ENCODE measurements at regions not wholly inside any gene's neighbourhood (a gene's known extent, or its start where the extent isn't known, plus 50 kb on each side); places are given as distances from the start of the nearest gene placed in this dataset.

- Histone ChIP-seq H2AFZ (ENCODE audit: low read depth) (no peak overlapping the region), H3K79me2 (ENCODE audit: insufficient read depth) (no peaks in the 10 kb centered on the region), H4K20me1 (ENCODE audit: insufficient read depth) (no peaks in the 10 kb centered on the region), H3K9me3 (no peaks in the 10 kb centered on the region), H3K4me2 (no peak overlapping the region), H3K4me1 (ENCODE audit: control insufficient read depth in 1 of 2, insufficient read depth in 2 of 2, low read depth in 1 of 2, low read length in 1 of 2) (peaks cover 0 to 10% of the 10 kb centered on the region in 2 experiments; a peak in 2 of 4 replicates), H3K9ac (no peak overlapping the region), H3K4me3 (ENCODE audit: low read depth in 2 of 2, low read length in 1 of 2) (no peak overlapping the region), H3K9me2 (no peaks in the 10 kb centered on the region), H3F3A (replicated peaks; ENCODE audit: insufficient read depth) (no peaks in the 10 kb centered on the region), H3K27ac (ENCODE audit: low read depth in 2 of 2, low read length in 1 of 2) (no peak overlapping the region), H3K27me3 (ENCODE audit: insufficient read depth) (no peaks in the 10 kb centered on the region), H3K36me3 (replicated peaks in 1 of 2; ENCODE audit: control insufficient read depth in 1 of 2, insufficient read depth in 2 of 2, low read length in 1 of 2) (no peaks in the 10 kb centered on the region)
- ChIA-PET POLR2A (no interaction called here), CTCF (interaction anchor here (1.1 to 2.0 kb wide), 4 partner anchors 9 to 882 kb away, joined by 3 to 6 read pairs (median 4); no protein-coding TSS in a partner anchor)
- 31% methylated on average over 2 of the region's 2 CpGs for WGBS (ENCODE audit: low lambda C conversion rate)
- DNase-seq: no peak
- TF ChIP-seq RCOR1 (IDR thresholded peaks at IDR 0.05; ENCODE audit: low read length) (no peak), GABPA (IDR thresholded peaks at IDR 0.05; ENCODE audit: low read depth) (no peak), CHD2 (IDR thresholded peaks at IDR 0.05; ENCODE audit: low read length, partially characterized antibody) (no peak), REST (IDR thresholded peaks at IDR 0.05; ENCODE audit: low read depth, low read length) (no peak), MEF2A (IDR thresholded peaks at IDR 0.05; ENCODE audit: borderline replicate concordance, low read depth) (no peak), MXI1 (IDR thresholded peaks at IDR 0.05; ENCODE audit: low read depth, low read length) (no peak), USF2 (IDR thresholded peaks at IDR 0.05; ENCODE audit: borderline replicate concordance, low read depth, low read length) (no peak), PBX3 (IDR thresholded peaks at IDR 0.05) (no peak), SMC3 (IDR thresholded peaks at IDR 0.05; ENCODE audit: low read depth, low read length) (no peak), ZBTB33 (IDR thresholded peaks at IDR 0.05; ENCODE audit: borderline replicate concordance, low read depth) (no peak), FOXM1 (IDR thresholded peaks at IDR 0.05; ENCODE audit: low read depth) (no peak), RXRA (IDR thresholded peaks at IDR 0.05; ENCODE audit: borderline replicate concordance, low read depth) (no peak), RAD21 (IDR thresholded peaks at IDR 0.05; ENCODE audit: low read length) (no peak), TCF12 (IDR thresholded peaks at IDR 0.05) (no peak), JUND (IDR thresholded peaks at IDR 0.05) (no peak)
These were observed 138.9 kb downstream of the PROX1 start for GRCh38 chr1:214126697-214127146.
